HG03097 (cell line): ENCODE measurements at regions not wholly inside any gene's neighbourhood (a gene's known extent, or its start where the extent isn't known, plus 50 kb on each side); places are given as distances from the start of the nearest gene placed in this dataset.

Experiments used
- ATAC-seq: cut with Tn5 transposase; IDR thresholded peaks from one replicate; pipeline ENCODE4 v1.9.1; 2021; ENCODE audit not compliant: unreplicated experiment, low FRiP score

- ATAC-seq: no peak
These were observed 1136.8 kb upstream of the NUDT12 start for GRCh38 chr5:104699438-104699837.

DNA sequence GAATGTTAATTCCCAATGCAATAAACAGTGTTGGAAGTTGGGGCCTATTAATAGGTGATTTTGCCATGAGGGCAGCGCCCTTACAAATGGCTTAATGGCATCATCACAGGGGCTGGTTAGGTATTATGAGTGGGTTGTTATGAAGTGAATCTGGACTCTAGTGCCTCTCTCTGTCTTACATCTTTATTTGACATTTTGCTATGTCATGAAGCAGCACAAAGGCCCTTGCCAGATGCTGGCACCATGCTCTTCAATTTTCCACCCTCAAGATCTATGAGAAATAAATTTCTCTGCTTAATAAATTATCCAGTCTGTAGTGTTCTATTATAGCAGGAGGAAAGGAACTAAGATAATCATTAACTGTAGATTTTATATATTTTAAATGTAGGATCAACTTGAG, 1098.7 kb upstream of the NUDT12 start:
- no peak for ATAC-seq

- no peak for ATAC-seq
These were observed 1096.9 kb upstream of the NUDT12 start for GRCh38 chr5:104659497-104659896.

GRCh38 chr5:104652271-104652861, 1089.8 kb upstream of the NUDT12 start:
- ATAC-seq: no peak

GRCh38 chr5:104650313-104651055, 1087.9 kb upstream of the NUDT12 start:
- no peak for ATAC-seq

DNA sequence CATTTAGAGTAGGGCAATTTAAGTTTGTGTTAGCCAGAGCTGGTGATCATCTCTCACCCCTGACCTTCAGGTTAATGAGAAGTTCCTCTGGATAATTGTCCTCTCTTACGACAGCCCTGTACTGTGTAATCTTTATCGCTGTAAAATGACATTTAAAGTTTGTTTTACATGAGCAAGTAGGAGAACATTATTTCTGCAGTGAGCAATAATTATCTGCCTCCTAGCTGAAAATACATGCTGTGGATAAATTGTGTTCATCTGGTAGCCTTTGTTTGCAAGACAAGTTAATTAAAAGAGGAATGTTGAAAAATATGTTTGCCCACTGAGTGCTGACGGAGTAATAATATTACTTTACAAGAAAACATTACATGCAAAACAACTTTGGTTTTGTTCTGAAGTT, 1083.8 kb upstream of the NUDT12 start:
- no peak for ATAC-seq

- no peak for ATAC-seq
These were observed 1080.7 kb upstream of the NUDT12 start for GRCh38 chr5:104643320-104643719.

GRCh38 chr5:104635227-104635626, 1072.6 kb upstream of the NUDT12 start:
- ATAC-seq: no peak

DNA sequence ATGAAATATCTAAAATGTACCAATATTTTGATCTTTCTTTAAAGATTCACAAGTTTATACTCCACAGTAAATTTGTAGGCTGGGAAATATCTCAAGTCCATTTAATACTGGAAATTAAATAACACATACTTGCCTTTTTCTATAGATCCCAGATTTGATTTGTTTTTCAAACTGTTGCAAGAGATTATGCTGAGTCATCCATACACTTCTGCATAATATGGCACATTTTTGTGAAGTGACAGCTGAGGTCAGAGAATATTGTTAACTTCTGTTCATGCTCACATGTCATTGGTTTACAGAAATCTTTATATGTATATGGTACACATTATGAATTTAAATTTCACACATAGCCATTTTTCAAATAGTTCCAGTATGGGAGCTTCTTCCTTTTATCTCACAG, 1066.3 kb upstream of the NUDT12 start:
- ATAC-seq: no peak

DNA sequence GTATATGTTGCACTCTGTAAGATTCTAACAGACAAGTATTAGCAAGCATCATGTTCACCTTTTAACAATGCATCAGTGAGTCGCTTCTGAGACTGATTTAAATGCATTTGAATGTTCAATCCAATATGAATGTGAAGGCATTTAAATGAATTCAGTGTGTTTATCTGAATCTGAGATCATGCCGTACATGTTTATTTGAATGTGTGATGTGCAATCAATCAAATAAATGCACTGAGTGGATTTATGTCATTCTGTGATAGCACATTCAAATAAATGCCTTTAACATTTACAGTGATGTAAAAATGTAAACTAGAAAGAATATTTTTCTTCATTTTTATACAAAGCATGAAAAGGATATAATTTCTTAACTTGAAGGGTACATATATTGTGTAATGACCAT, 1063.5 kb upstream of the NUDT12 start:
- ATAC-seq: no peak

- no peak for ATAC-seq
These were observed 1049.4 kb upstream of the NUDT12 start for GRCh38 chr5:104612005-104612404.

GRCh38 chr5:104611135-104611767, 1048.7 kb upstream of the NUDT12 start:
- no peak for ATAC-seq

DNA sequence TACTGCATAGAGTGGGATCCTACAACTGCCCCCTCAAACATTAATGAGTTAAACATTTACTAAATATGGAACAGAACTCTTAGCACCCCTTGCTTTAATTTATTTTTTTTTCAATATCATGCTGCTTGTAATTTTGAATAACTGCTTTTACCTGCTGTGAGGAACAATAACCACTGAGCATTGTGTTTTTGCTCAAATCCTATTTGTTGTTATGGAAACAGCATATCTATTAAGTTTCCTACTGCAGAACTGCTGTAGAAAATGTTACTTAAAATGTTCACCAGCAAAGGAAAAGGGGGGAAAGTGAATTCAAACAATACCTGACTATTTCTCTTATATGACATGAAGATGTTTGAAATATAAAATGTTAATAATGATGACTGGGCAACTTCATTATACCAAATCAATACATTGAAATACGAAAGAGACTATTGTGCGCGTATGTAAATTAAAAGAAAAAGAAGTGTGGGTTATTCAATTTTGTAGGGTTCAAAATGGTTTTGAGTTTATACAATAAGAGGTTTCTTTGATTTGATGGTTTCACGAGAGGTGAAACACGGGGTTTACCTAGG, 1043.8 kb upstream of the NUDT12 start:
- no peak for ATAC-seq

GRCh38 chr5:104599726-104600125, 1037.1 kb upstream of the NUDT12 start:
- ATAC-seq: no peak

- no peak for ATAC-seq
These were observed 1035.7 kb upstream of the NUDT12 start for GRCh38 chr5:104598285-104598684.

DNA sequence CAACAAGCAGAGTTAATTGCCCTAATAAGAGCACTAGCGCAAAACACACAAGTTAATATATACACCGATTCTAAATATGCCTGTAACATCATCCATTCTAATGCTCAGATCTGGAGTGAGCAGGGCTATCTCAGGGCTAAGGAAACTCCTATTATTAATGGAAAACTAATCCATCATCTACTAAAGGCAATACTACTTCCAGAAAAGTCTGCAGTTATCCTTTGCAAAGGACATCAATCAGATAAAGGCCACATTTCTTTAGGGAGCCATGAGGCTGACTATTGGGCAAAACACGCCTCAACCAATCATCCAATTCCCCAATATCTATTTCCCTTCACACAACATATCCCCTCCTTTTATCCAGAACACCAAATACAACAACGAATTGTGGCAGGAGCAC, 1032.3 kb upstream of the NUDT12 start:
- ATAC-seq: no peak

DNA sequence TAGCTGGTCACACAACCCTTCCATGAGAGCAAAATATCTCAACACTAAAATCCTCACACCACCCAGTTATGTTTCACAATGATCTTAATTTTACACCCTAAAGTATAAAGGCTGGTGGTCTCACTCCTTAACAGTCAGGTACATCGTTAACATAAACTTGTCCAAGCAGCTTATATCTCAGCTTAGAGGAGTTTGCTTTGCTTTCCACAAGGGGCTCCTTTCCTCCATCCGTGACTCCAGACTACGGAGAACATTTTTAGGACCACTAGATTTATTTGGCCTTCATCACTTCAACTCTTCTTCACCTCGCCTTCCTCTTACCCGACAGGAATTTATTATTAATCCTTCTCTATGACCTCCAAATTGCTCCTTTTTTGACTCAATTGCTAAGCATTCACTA, 1014.1 kb upstream of the NUDT12 start:
- no peak for ATAC-seq

DNA sequence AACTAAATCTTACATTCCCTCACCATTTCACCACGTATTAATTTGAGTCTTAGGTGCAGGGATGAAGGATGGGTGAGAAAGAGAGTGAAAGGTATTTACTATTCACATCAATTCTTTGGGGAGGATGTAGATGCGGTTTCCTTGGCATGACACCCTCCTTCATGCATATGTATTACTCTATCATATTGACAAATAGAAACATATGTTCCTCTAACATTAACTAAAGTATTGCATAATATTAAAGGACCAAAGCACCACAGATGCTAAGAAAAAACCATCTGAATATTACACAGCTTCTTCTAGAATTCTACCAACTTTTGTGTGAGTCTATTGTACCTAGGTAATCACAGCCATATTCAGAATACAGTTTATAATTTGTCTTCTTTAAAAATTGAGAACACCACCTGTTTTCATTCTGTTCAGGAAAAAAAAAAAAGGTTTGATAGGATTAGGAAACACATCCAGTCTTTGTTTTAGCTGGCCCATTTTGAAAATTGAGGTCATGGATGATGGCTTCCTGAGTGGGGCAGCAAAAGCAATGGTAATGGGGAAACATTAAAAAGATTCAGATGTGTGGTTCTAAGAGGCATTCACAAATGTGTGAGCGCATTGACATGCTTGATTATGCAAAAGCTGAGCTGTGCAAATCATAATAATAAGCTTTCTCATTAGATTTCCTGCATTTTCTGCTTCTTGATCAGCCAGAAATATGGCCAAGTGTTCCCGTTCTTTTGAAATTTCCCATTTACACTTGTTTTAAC, 1011.5 kb upstream of the NUDT12 start:
- no peak for ATAC-seq

DNA sequence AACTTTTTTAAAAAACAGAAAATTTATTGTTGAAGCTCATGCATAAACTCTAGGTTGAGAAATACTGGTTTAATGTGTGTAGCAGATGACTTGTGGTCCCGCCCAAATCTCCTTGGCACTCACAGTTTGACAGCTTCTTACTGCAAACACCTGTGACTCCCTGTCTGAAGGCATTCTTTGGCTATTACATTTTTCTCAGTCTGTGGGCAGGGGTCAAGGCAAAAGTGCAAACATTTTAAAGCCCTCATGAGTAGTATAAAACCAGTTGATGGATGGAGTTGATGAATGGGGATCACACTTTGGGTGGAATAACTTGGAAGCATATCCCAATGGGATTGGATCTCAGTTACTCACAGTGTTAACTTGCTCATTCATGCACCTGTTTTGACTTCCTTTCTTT, 1007.0 kb upstream of the NUDT12 start:
- no peak for ATAC-seq

DNA sequence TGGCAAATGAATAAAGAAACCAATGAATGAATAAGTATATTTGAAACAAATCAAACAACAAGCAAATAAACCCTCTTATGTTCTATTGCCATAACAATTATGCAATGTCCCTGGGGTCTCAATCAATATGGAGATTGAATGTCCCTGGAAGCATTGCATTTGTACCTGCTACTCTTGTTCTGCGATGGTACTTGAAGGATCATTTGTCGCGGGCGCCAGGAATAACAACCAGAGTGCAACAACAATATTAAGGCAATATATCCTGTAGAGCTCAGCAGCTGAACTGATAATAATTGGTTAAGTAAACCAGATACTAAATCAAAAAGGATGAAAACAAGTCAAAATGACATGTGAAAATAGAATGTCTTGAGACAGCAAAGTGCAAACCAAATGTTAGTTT, 1001.9 kb upstream of the NUDT12 start:
- no peak for ATAC-seq

DNA sequence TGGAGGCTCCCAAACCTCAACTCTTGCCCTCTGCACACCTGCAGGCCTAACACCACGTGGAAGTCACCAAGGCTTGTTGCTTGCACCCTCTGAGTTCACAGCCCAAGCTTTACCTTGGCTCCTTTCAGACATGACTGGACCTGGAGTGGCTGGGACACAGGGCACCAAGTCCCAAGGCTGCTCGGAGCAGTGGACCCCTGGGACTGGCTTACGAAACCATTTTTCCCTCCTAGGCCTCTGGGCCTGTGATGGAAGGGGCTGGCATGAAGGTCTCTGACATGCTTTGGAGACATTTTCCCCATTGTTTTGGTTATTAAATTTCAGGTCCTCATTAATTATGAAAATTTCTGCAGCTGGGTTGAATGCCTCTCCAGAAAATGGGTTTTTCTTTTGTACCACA, 994.4 kb upstream of the NUDT12 start:
- ATAC-seq: no peak
